CD14-positive monocyte (primary cell): ENCODE measurements at regions not wholly inside any gene's neighbourhood (a gene's known extent, or its start where the extent isn't known, plus 50 kb on each side); places are given as distances from the start of the nearest gene placed in this dataset.

Source experiments
- DNase-seq, 3 donors: peaks; one replicate each; pipeline ENCODE4 v3.0.0-alpha.2; 2011 to 2022
- H2AFZ ChIP-seq: 2 replicates; pipeline ENCODE4 v1.6.0; 2012; ENCODE audit warnings: mild to moderate bottlenecking, low read depth, low read length, inconsistent platforms; ENCODE audit not compliant: insufficient read depth, poor library complexity, severe bottlenecking
- H3K27ac ChIP-seq, 2 donors: 1 replicate in 1 of 2; 2 replicates in 1 of 2; pipeline ENCODE4 v1.5.1; 2012 to 2013; ENCODE audit warnings: low read length in 2 of 2, control low read depth in 1 of 2, inconsistent platforms in 1 of 2, low read depth in 1 of 2, mild to moderate bottlenecking in 1 of 2
- H3K27me3 ChIP-seq, 2 donors: one replicate each; pipeline versions ENCODE4 v1.6.0 to v1.6.1; 2011 to 2013; ENCODE audit warnings: low read length in 2 of 2; ENCODE audit not compliant: control insufficient read depth in 2 of 2, insufficient read depth in 2 of 2
- H3K36me3 ChIP-seq, 2 donors: replicated peaks in 1 of 2; 1 replicate in 1 of 2; 2 replicates in 1 of 2; pipeline versions ENCODE4 v1.5.1 to v1.6.1; 2012 to 2013; ENCODE audit warnings: low read length in 2 of 2, control low read depth in 1 of 2, inconsistent platforms in 1 of 2, mild to moderate bottlenecking in 1 of 2; ENCODE audit not compliant: insufficient read depth in 2 of 2, control insufficient read depth in 1 of 2
- H3K4me1 ChIP-seq, 2 donors: 1 replicate in 1 of 2; 2 replicates in 1 of 2; pipeline versions ENCODE4 v1.5.1 to v1.6.1; 2012 to 2013; ENCODE audit warnings: low read length in 2 of 2, control low read depth in 1 of 2, inconsistent platforms in 1 of 2, mild to moderate bottlenecking in 1 of 2, moderate library complexity in 1 of 2; ENCODE audit not compliant: insufficient read depth in 2 of 2, control insufficient read depth in 1 of 2
- H3K4me2 ChIP-seq: replicated peaks from 2 replicates; pipeline ENCODE3; 2012; ENCODE audit warnings: low read length, moderate library complexity, mild to moderate bottlenecking; ENCODE audit not compliant: poor library complexity, severe bottlenecking; ENCODE audit errors: extremely low read depth
- H3K4me3 ChIP-seq, 3 experiments: fragments of 200-600 bp in 1 of 3; sonication (generic) in 1 of 3; replicated peaks in 1 of 3; 1 replicate in 2 of 3; 2 replicates in 1 of 3; pipeline ENCODE4 v1.5.1; 2011 to 2013; ENCODE audit warnings: low read length in 3 of 3, mild to moderate bottlenecking in 3 of 3, control low read depth in 2 of 3, low read depth in 2 of 3, inconsistent platforms in 1 of 3, moderate library complexity in 1 of 3
- H3K79me2 ChIP-seq: 2 replicates; pipeline ENCODE4 v1.6.0; 2012; ENCODE audit warnings: mild to moderate bottlenecking, control low read depth, inconsistent platforms, low read length, moderate library complexity; ENCODE audit not compliant: insufficient read depth
- H3K9ac ChIP-seq: 2 replicates; pipeline ENCODE4 v1.6.0; 2017; ENCODE audit warnings: low read length, mild to moderate bottlenecking; ENCODE audit not compliant: insufficient read depth, poor library complexity, severe bottlenecking
- H3K9me3 ChIP-seq, 2 donors: replicated peaks in 1 of 2; 1 replicate in 1 of 2; 2 replicates in 1 of 2; pipeline versions ENCODE4 v1.5.1 to v1.6.1; 2012 to 2013; ENCODE audit warnings: low read length in 2 of 2, control low read depth in 1 of 2; ENCODE audit not compliant: control insufficient read depth in 1 of 2, insufficient read depth in 1 of 2
- H4K20me1 ChIP-seq: 2 replicates; pipeline ENCODE4 v1.6.0; 2012; ENCODE audit warnings: mild to moderate bottlenecking, low read length, control low read depth, moderate library complexity; ENCODE audit not compliant: insufficient read depth
- H3K27ac Mint-ChIP-seq, 7 donors: one replicate each; pipeline ENCODE4 v1.8.0; 2020; ENCODE audit warnings: mild to moderate bottlenecking in 7 of 7, mixed read lengths in 7 of 7, moderate library complexity in 6 of 7, inconsistent platforms in 2 of 7
- H3K27me3 Mint-ChIP-seq, 3 donors: one replicate each; pipeline ENCODE4 v1.8.0; 2021 to 2022; ENCODE audit warnings: low read depth in 3 of 3, mild to moderate bottlenecking in 3 of 3, mixed read lengths in 3 of 3, moderate library complexity in 3 of 3, inconsistent platforms in 1 of 3
- H3K36me3 Mint-ChIP-seq, 2 donors: one replicate each; pipeline ENCODE4 v1.8.0; 2020; ENCODE audit warnings: mixed read lengths in 2 of 2, inconsistent platforms in 1 of 2, mild to moderate bottlenecking in 1 of 2
- H3K4me1 Mint-ChIP-seq: one replicate; pipeline ENCODE4 v1.8.0; 2020; ENCODE audit warnings: mild to moderate bottlenecking, mixed read lengths
- H3K4me3 Mint-ChIP-seq, 2 donors: one replicate each; pipeline ENCODE4 v1.8.0; 2020; ENCODE audit warnings: mild to moderate bottlenecking in 2 of 2, mixed read lengths in 2 of 2, moderate library complexity in 1 of 2
- H3K9me3 Mint-ChIP-seq, 7 donors: one replicate each; pipeline ENCODE4 v1.8.0; 2020 to 2022; ENCODE audit warnings: mixed read lengths in 7 of 7, mild to moderate bottlenecking in 6 of 7, moderate library complexity in 6 of 7, inconsistent platforms in 2 of 7
- WGBS: methylation state at CpG from one replicate; pipeline ENCODE4 v1.1.5; 2013; ENCODE audit warnings: missing lambda C conversion rate; ENCODE audit not compliant: insufficient coverage; 5-methylcytosine and 5-hydroxymethylcytosine counted together
- intact Hi-C, 2 donors: fragments of 100-400 bp; cut with micrococcal nuclease; formaldehyde crosslinking; loops; one replicate each; pipeline versions ENCODE4 v1.15.0 to v1.15.1; 2023
- TF ChIP-seq, protein P1 (sequence below): fragments of 200-600 bp; IDR thresholded peaks from one replicate; pipeline ENCODE4 v1.8.0; 2022; ENCODE audit warnings: antibody characterized with exemption, mild to moderate bottlenecking

DNA sequence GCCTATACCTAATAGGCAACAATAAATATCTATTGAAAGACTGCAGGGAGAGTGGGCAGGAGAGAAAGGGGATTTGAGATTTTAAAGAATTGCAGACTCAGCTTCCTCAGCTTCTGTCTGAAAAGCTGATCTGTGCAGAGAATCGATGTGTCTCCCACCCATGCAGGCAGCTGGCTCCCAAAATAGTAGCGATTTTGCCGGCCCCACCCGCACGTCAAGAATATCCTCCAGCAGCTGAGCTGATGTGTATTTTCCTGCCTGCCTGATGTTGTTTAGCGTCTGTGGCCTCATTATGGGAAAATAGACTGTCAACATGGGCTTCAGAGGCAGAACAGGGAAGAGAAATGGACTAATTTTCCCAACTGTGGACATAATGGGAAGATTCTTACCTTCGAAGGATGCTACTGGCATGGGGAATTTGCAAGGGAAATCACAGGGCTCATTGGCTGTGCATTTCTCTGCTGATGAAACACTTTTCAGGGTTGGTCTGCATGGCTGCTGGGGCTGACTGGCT, 699.8 kb downstream of the PTPRU start:
- no peak overlapping the region for H3K4me3 Mint-ChIP-seq
- no peaks in the 10 kb centered on the region for H3K36me3 Mint-ChIP-seq

DNA sequence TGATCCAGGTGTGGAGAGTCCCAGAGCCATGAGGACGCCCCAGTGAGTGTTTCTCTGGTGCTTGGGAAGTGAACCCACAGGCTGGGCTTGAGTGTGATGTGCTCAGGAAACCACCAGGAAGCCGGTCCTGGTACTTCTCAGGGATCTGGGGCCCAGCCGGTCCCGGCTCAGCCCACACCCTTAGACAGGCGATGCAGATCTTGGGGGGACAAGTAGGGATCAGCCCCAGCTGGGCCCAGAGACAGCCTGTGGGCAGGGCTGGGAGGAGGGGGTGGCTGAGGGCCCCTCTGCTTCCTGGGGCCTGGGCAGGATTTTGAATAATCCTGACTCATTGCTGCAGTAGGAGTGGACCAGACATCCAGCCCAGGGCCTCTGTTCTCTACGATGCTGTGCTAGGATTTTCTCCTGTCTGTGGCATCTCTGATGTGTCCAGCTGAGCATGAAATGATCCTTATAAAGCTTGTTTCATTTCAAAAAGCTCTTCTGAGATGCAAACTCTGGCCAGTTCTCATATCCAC, 698.0 kb downstream of the PTPRU start:
- H3K36me3 ChIP-seq, result no peaks in the 10 kb centered on the region
- no peak overlapping the region for H3K9ac ChIP-seq
- peaks cover 2 to 6% (median 4%) of the 10 kb centered on the region in 3 donors for H3K27me3 Mint-ChIP-seq
- DNase-seq, result no peak
- no peaks in the 10 kb centered on the region for H3K36me3 Mint-ChIP-seq
- intact Hi-C loops, result no loop called here
- no peaks in the 10 kb centered on the region for H4K20me1 ChIP-seq
- H3K4me2 ChIP-seq, result no peak overlapping the region
- peaks cover 3% of the 10 kb centered on the region for H3K4me1 Mint-ChIP-seq
- H3K79me2 ChIP-seq, result no peaks in the 10 kb centered on the region
- H3K4me1 ChIP-seq, result no peaks in the 10 kb centered on the region
- H3K9me3 ChIP-seq, result no peaks in the 10 kb centered on the region
- WGBS, result 80% methylated on average over 6 of the region's 6 CpGs
- no peaks in the 10 kb centered on the region for H3K9me3 Mint-ChIP-seq
- TF ChIP-seq, protein P1, sequence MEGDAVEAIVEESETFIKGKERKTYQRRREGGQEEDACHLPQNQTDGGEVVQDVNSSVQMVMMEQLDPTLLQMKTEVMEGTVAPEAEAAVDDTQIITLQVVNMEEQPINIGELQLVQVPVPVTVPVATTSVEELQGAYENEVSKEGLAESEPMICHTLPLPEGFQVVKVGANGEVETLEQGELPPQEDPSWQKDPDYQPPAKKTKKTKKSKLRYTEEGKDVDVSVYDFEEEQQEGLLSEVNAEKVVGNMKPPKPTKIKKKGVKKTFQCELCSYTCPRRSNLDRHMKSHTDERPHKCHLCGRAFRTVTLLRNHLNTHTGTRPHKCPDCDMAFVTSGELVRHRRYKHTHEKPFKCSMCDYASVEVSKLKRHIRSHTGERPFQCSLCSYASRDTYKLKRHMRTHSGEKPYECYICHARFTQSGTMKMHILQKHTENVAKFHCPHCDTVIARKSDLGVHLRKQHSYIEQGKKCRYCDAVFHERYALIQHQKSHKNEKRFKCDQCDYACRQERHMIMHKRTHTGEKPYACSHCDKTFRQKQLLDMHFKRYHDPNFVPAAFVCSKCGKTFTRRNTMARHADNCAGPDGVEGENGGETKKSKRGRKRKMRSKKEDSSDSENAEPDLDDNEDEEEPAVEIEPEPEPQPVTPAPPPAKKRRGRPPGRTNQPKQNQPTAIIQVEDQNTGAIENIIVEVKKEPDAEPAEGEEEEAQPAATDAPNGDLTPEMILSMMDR, result no peak
- H3K4me3 Mint-ChIP-seq, result no peak overlapping the region
- no peak overlapping the region for H3K27ac Mint-ChIP-seq
- H3K27ac ChIP-seq, result no peak overlapping the region
- no peak overlapping the region for H2AFZ ChIP-seq
- H3K4me3 ChIP-seq, result no peak overlapping the region
- H3K27me3 ChIP-seq, result no peaks in the 10 kb centered on the region

More for the DNA sequence above, 699.8 kb downstream of the PTPRU start:
- no peaks in the 10 kb centered on the region for H3K4me1 ChIP-seq
- Mint-ChIP-seq H3K27me3 (peaks cover 3 to 4% (median 4%) of the 10 kb centered on the region in 3 donors), H3K9me3 (no peaks in the 10 kb centered on the region), H3K4me1 (peaks cover 3% of the 10 kb centered on the region), H3K27ac (no peak overlapping the region)
- no peak overlapping the region for H3K4me2 ChIP-seq
- H3K9me3 ChIP-seq, result no peaks in the 10 kb centered on the region
- H3K27ac ChIP-seq, result no peak overlapping the region
- intact Hi-C loops, result no loop called here
- no peak overlapping the region for H3K9ac ChIP-seq
- no peaks in the 10 kb centered on the region for H3K36me3 ChIP-seq
- H3K27me3 ChIP-seq, result no peaks in the 10 kb centered on the region
- no peak overlapping the region for H3K4me3 ChIP-seq
- TF ChIP-seq, protein P1, result no peak
- DNase-seq, result no peak
- H2AFZ ChIP-seq, result no peak overlapping the region
- 83% methylated on average over 7 of the region's 7 CpGs for WGBS
- H4K20me1 ChIP-seq, result no peaks in the 10 kb centered on the region
- H3K79me2 ChIP-seq, result no peaks in the 10 kb centered on the region
